H9 (cell line): ENCODE measurements at regions not wholly inside any gene's neighbourhood (a gene's known extent, or its start where the extent isn't known, plus 50 kb on each side); places are given as distances from the start of the nearest gene placed in this dataset.
A peak's percentile ranks its signal among the peaks of the same experiment; 100 is the strongest.

Source experiments
- DNase-seq: peaks from one replicate; pipeline ENCODE4 v3.0.0-alpha.2; 2017
- H2AFZ ChIP-seq: one replicate; pipeline ENCODE4 v1.6.1; 2013; ENCODE audit warnings: mild to moderate bottlenecking, low read length, control low read depth, moderate library complexity
- H2AK5ac ChIP-seq: 2 replicates; pipeline ENCODE4 v1.6.1; 2013; ENCODE audit warnings: low read length, control low read depth, mixed read lengths; ENCODE audit not compliant: insufficient read length
- H2BK120ac ChIP-seq: one replicate; pipeline ENCODE4 v1.6.1; 2013; ENCODE audit warnings: low read depth, mild to moderate bottlenecking, low read length, control low read depth, inconsistent platforms; ENCODE audit not compliant: poor library complexity, severe bottlenecking
- H2BK12ac ChIP-seq: 2 replicates; pipeline ENCODE4 v1.6.1; 2013; ENCODE audit warnings: low read length, control low read depth, mixed read lengths, low read depth; ENCODE audit not compliant: insufficient read length
- H2BK15ac ChIP-seq: 2 replicates; pipeline ENCODE4 v1.6.1; 2013; ENCODE audit warnings: low read depth, low read length, control low read depth
- H2BK20ac ChIP-seq: one replicate; pipeline ENCODE4 v1.6.1; 2013; ENCODE audit warnings: low read depth, mild to moderate bottlenecking, low read length, control low read depth, inconsistent platforms; ENCODE audit not compliant: poor library complexity, severe bottlenecking
- H2BK5ac ChIP-seq: 2 replicates; pipeline ENCODE4 v1.6.1; 2013; ENCODE audit warnings: low read length, control low read depth, mixed read lengths; ENCODE audit not compliant: insufficient read length
- H3K14ac ChIP-seq: 2 replicates; pipeline ENCODE4 v1.6.1; 2013; ENCODE audit warnings: low read length, control low read depth; ENCODE audit not compliant: insufficient read depth
- H3K18ac ChIP-seq: 2 replicates; pipeline ENCODE4 v1.6.1; 2013; ENCODE audit warnings: low read depth, mild to moderate bottlenecking, mixed read lengths, low read length, control low read depth; ENCODE audit not compliant: insufficient read length
- H3K23ac ChIP-seq: 2 replicates; pipeline ENCODE4 v1.6.1; 2013; ENCODE audit warnings: low read length, control low read depth, mixed read lengths, low read depth; ENCODE audit not compliant: insufficient read length
- H3K23me2 ChIP-seq: 2 replicates; pipeline ENCODE4 v1.6.1; 2013; ENCODE audit warnings: low read depth, mild to moderate bottlenecking, mixed read lengths, low read length, control low read depth; ENCODE audit not compliant: insufficient read length, poor library complexity, severe bottlenecking
- H3K27ac ChIP-seq: 2 replicates; pipeline ENCODE4 v1.5.1; 2013; ENCODE audit warnings: low read length, control low read depth, mixed read lengths, low read depth; ENCODE audit not compliant: insufficient read length
- H3K27me3 ChIP-seq: 2 replicates; pipeline ENCODE4 v1.6.1; 2013; ENCODE audit warnings: low read length, control low read depth, inconsistent platforms; ENCODE audit not compliant: insufficient read depth
- H3K4ac ChIP-seq: 2 replicates; pipeline ENCODE4 v1.6.1; 2013; ENCODE audit warnings: low read depth, mild to moderate bottlenecking, control low read depth, inconsistent platforms, low read length, moderate library complexity
- H3K4me1 ChIP-seq: 2 replicates; pipeline ENCODE4 v1.6.1; 2013; ENCODE audit warnings: low read length, control low read depth, inconsistent platforms; ENCODE audit not compliant: insufficient read depth
- H3K4me2 ChIP-seq: 2 replicates; pipeline ENCODE4 v1.6.1; 2013; ENCODE audit warnings: low read length, control low read depth, mixed read lengths; ENCODE audit not compliant: insufficient read length, insufficient read depth
- H3K56ac ChIP-seq: 2 replicates; pipeline ENCODE4 v1.6.1; 2013; ENCODE audit warnings: low read depth, mild to moderate bottlenecking, mixed read lengths, low read length, control low read depth; ENCODE audit not compliant: insufficient read length
- H3K79me1 ChIP-seq: 2 replicates; pipeline ENCODE4 v1.6.1; 2013; ENCODE audit warnings: low read depth, mild to moderate bottlenecking, moderate library complexity, low read length, control low read depth, inconsistent platforms; ENCODE audit not compliant: insufficient read depth, poor library complexity, severe bottlenecking
- H3K79me2 ChIP-seq: 2 replicates; pipeline ENCODE4 v1.6.1; 2013; ENCODE audit warnings: low read length, control low read depth, inconsistent platforms; ENCODE audit not compliant: insufficient read depth
- H3K9ac ChIP-seq: 2 replicates; pipeline ENCODE4 v1.6.1; 2013; ENCODE audit warnings: low read length, control low read depth, mixed read lengths; ENCODE audit not compliant: insufficient read length; ENCODE audit errors: extremely low read depth
- H3K9me3 ChIP-seq: one replicate; pipeline ENCODE4 v1.6.1; 2013; ENCODE audit warnings: low read depth, low read length, inconsistent platforms; ENCODE audit not compliant: control insufficient read depth
- H3T11ph ChIP-seq: one replicate; pipeline ENCODE4 v1.6.1; 2013; ENCODE audit warnings: mild to moderate bottlenecking, low read length, control low read depth, inconsistent platforms
- H4K20me1 ChIP-seq: one replicate; pipeline ENCODE4 v1.6.1; 2013; ENCODE audit not compliant: control insufficient read depth, insufficient read length, insufficient read depth
- H4K5ac ChIP-seq: 2 replicates; pipeline ENCODE4 v1.6.1; 2013; ENCODE audit warnings: low read depth, mild to moderate bottlenecking, mixed read lengths, low read length, control low read depth; ENCODE audit not compliant: insufficient read length
- H4K8ac ChIP-seq: replicated peaks from 2 replicates; pipeline ENCODE4 v1.6.1; 2013; ENCODE audit warnings: low read length, control low read depth, mixed read lengths, low read depth; ENCODE audit not compliant: insufficient read length
- H4K91ac ChIP-seq: 2 replicates; pipeline ENCODE4 v1.6.1; 2013; ENCODE audit warnings: low read depth, mild to moderate bottlenecking, moderate library complexity, mixed read lengths, low read length, control low read depth; ENCODE audit not compliant: insufficient read length
- H3K27ac Mint-ChIP-seq, 3 experiments: 2 replicates in 2 of 3; 3 replicates in 1 of 3; pipeline ENCODE4 v1.8.0; 2020 to 2021; ENCODE audit warnings: mixed read lengths in 3 of 3, mild to moderate bottlenecking in 1 of 3, moderate library complexity in 1 of 3
- H3K27me3 Mint-ChIP-seq: 2 replicates; pipeline ENCODE4 v1.8.0; 2021; ENCODE audit warnings: low read depth, mild to moderate bottlenecking, moderate library complexity, mixed read lengths
- H3K36me3 Mint-ChIP-seq, 3 experiments: 2 replicates in 2 of 3; 3 replicates in 1 of 3; pipeline ENCODE4 v1.8.0; 2020 to 2021; ENCODE audit warnings: low read depth in 3 of 3, mixed read lengths in 3 of 3; ENCODE audit not compliant: insufficient read depth in 1 of 3
- H3K4me1 Mint-ChIP-seq, 2 experiments: 2 replicates each; pipeline ENCODE4 v1.8.0; 2020; ENCODE audit warnings: mixed read lengths in 2 of 2
- H3K4me3 Mint-ChIP-seq, 2 experiments: 2 replicates in 1 of 2; 3 replicates in 1 of 2; pipeline ENCODE4 v1.8.0; 2020 to 2021; ENCODE audit warnings: mild to moderate bottlenecking in 2 of 2, mixed read lengths in 2 of 2, moderate library complexity in 1 of 2
- H3K9me3 Mint-ChIP-seq, 2 experiments: 2 replicates in 1 of 2; 3 replicates in 1 of 2; pipeline ENCODE4 v1.8.0; 2020; ENCODE audit warnings: mild to moderate bottlenecking in 2 of 2, mixed read lengths in 2 of 2, moderate library complexity in 1 of 2
- WGBS: extraction: QIAGEN DNeasy Blood & Tissue Kit; methylation state at CpG from one replicate; pipeline ENCODE4 v1.1.7; 2013; ENCODE audit warnings: missing lambda C conversion rate, low lambda C conversion rate, mixed read lengths; ENCODE audit not compliant: insufficient read length; ENCODE audit errors: extremely low coverage; 5-methylcytosine and 5-hydroxymethylcytosine counted together
- TF ChIP-seq, protein P1 (sequence below): fragments of 200-600 bp; sonication (generic); conservative IDR thresholded peaks from 3 replicates; pipeline ENCODE4 v1.8.0; 2021; ENCODE audit warnings: antibody characterized with exemption, mild to moderate bottlenecking

GRCh38 chr5:74250304-74251102 is 390.0 kb downstream of the ENC1 start:
- H2BK15ac ChIP-seq, result no peak overlapping the region
- WGBS, result no CpG with 5 or more reads among the region's 6 CpGs
- no peak overlapping the region for H4K91ac ChIP-seq
- H2BK5ac ChIP-seq, result no peak overlapping the region
- H3T11ph ChIP-seq, result no peak overlapping the region
- H3K4ac ChIP-seq, result no peak overlapping the region
- no peak overlapping the region for H4K5ac ChIP-seq
- H3K36me3 Mint-ChIP-seq, result no peaks in the 10 kb centered on the region
- no peak overlapping the region for H3K56ac ChIP-seq
- no peak overlapping the region for H2BK120ac ChIP-seq
- H3K79me2 ChIP-seq, result no peaks in the 10 kb centered on the region
- H2AFZ ChIP-seq, result no peak overlapping the region
- H3K14ac ChIP-seq, result 0 out of 2 replicates have a peak overlapping the region, but pooled peaks have one; percentile 46
- H2BK20ac ChIP-seq, result no peak overlapping the region
- H3K23ac ChIP-seq, result no peak overlapping the region
- H3K9ac ChIP-seq, result no peak overlapping the region
- H3K18ac ChIP-seq, result no peak overlapping the region
- H3K9me3 ChIP-seq, result no peaks in the 10 kb centered on the region
- no peak overlapping the region for H2BK12ac ChIP-seq
- no peak overlapping the region for H3K4me3 Mint-ChIP-seq
- TF ChIP-seq, protein P1, sequence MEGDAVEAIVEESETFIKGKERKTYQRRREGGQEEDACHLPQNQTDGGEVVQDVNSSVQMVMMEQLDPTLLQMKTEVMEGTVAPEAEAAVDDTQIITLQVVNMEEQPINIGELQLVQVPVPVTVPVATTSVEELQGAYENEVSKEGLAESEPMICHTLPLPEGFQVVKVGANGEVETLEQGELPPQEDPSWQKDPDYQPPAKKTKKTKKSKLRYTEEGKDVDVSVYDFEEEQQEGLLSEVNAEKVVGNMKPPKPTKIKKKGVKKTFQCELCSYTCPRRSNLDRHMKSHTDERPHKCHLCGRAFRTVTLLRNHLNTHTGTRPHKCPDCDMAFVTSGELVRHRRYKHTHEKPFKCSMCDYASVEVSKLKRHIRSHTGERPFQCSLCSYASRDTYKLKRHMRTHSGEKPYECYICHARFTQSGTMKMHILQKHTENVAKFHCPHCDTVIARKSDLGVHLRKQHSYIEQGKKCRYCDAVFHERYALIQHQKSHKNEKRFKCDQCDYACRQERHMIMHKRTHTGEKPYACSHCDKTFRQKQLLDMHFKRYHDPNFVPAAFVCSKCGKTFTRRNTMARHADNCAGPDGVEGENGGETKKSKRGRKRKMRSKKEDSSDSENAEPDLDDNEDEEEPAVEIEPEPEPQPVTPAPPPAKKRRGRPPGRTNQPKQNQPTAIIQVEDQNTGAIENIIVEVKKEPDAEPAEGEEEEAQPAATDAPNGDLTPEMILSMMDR, result no peak
- no peaks in the 10 kb centered on the region for H4K20me1 ChIP-seq
- H3K4me1 ChIP-seq, result no peaks in the 10 kb centered on the region; the same call in 1 of the 2 replicates
- H3K4me2 ChIP-seq, result no peak overlapping the region
- H2AK5ac ChIP-seq, result no peak overlapping the region
- H3K27ac ChIP-seq, result no peak overlapping the region
- H3K27ac Mint-ChIP-seq, result no peak overlapping the region; a peak in 1 of 7 replicates
- no peak overlapping the region for H4K8ac ChIP-seq
- no peaks in the 10 kb centered on the region for H3K27me3 ChIP-seq
- H3K9me3 Mint-ChIP-seq, result no peaks in the 10 kb centered on the region
- H3K27me3 Mint-ChIP-seq, result no peaks in the 10 kb centered on the region
- no peak for DNase-seq
- peaks cover 8% of the 10 kb centered on the region in 2 experiments for H3K4me1 Mint-ChIP-seq
- H3K79me1 ChIP-seq, result no peaks in the 10 kb centered on the region
- no peaks in the 10 kb centered on the region for H3K23me2 ChIP-seq
